ENCODE measurements at regions not wholly inside any gene's neighbourhood (a gene's known extent, or its start where the extent isn't known, plus 50 kb on each side); places are given as distances from the start of the nearest gene placed in this dataset.

DNA sequence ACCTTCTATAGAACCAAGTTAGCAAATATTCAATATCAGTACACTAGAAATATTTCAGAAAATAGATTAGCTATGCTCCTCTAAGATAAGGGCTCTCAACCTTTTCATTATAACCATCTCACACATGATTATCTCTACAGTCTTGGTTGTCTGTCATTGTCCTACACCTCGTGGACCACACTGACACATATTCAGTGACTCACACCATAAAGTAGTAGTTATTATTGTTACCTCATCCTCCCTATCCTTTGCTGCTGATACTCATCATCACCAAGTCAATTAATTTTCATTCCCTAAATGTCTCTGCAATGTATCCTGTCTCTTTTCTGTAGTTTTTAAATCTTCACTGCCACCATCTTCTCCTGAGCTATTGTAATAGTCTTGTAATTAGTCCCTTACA lies 1309.2 kb upstream of the C9orf72 start:
- TF ChIP-seq, protein P1, sequence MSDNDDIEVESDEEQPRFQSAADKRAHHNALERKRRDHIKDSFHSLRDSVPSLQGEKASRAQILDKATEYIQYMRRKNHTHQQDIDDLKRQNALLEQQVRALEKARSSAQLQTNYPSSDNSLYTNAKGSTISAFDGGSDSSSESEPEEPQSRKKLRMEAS (IDR thresholded peaks at IDR 0.05; ENCODE audit: low read depth, low read length) = no peak
- TF ChIP-seq SRF (IDR thresholded peaks at IDR 0.05; ENCODE audit: low read depth in 2 of 2, low read length in 2 of 2) = no peak
- TF ChIP-seq, protein P2, sequence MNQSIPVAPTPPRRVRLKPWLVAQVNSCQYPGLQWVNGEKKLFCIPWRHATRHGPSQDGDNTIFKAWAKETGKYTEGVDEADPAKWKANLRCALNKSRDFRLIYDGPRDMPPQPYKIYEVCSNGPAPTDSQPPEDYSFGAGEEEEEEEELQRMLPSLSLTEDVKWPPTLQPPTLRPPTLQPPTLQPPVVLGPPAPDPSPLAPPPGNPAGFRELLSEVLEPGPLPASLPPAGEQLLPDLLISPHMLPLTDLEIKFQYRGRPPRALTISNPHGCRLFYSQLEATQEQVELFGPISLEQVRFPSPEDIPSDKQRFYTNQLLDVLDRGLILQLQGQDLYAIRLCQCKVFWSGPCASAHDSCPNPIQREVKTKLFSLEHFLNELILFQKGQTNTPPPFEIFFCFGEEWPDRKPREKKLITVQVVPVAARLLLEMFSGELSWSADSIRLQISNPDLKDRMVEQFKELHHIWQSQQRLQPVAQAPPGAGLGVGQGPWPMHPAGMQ (IDR thresholded peaks at IDR 0.05; ENCODE audit: borderline replicate concordance) = no peak
